Loucy (cell line): ENCODE measurements at regions not wholly inside any gene's neighbourhood (a gene's known extent, or its start where the extent isn't known, plus 50 kb on each side); places are given as distances from the start of the nearest gene placed in this dataset.

Experiments used
- H2AFZ ChIP-seq: fragments of 200-600 bp; sonication (generic); 2 replicates; pipeline ENCODE4 v1.6.0; 2016; ENCODE audit warnings: antibody characterized with exemption, mild to moderate bottlenecking, low read length, moderate library complexity
- H3F3A ChIP-seq: fragments of 200-600 bp; 2 replicates; pipeline ENCODE4 v1.6.0; 2016; ENCODE audit warnings: antibody characterized with exemption, low read depth, mild to moderate bottlenecking
- H3K27me3 ChIP-seq: fragments of 200-600 bp; sonication (generic); 2 replicates; pipeline ENCODE4 v1.6.1; 2014; ENCODE audit warnings: low read length, mild to moderate bottlenecking; ENCODE audit not compliant: insufficient read depth, poor library complexity, severe bottlenecking
- H3K36me3 ChIP-seq: fragments of 200-600 bp; sonication (generic); 2 replicates; pipeline ENCODE4 v1.6.1; 2016; ENCODE audit warnings: low read length; ENCODE audit not compliant: insufficient read depth
- H3K4me1 ChIP-seq: fragments of 200-600 bp; sonication (generic); 2 replicates; pipeline ENCODE4 v1.5.1; 2014; ENCODE audit warnings: low read length, mild to moderate bottlenecking; ENCODE audit not compliant: insufficient read depth, poor library complexity, severe bottlenecking
- H3K4me2 ChIP-seq: fragments of 200-600 bp; sonication (generic); 2 replicates; pipeline ENCODE4 v1.6.0; 2014; ENCODE audit warnings: antibody characterized with exemption, low read length, low read depth, mild to moderate bottlenecking; ENCODE audit not compliant: poor library complexity, severe bottlenecking
- H3K4me3 ChIP-seq: fragments of 200-600 bp; sonication (generic); 2 replicates; pipeline ENCODE4 v1.5.1; 2014; ENCODE audit warnings: low read length, mild to moderate bottlenecking, mixed read lengths; ENCODE audit not compliant: poor library complexity, severe bottlenecking
- H3K79me2 ChIP-seq: fragments of 200-600 bp; sonication (generic); 2 replicates; pipeline ENCODE4 v1.6.1; 2014; ENCODE audit warnings: low read length; ENCODE audit not compliant: insufficient read depth
- H3K9ac ChIP-seq: fragments of 200-600 bp; sonication (generic); 2 replicates; pipeline ENCODE4 v1.6.0; 2014; ENCODE audit warnings: mild to moderate bottlenecking, low read depth, low read length, moderate library complexity; ENCODE audit not compliant: poor library complexity, severe bottlenecking
- H3K9me2 ChIP-seq: fragments of 200-600 bp; sonication (generic); replicated peaks from 2 replicates; pipeline ENCODE4 v1.6.1; 2016; ENCODE audit warnings: low read depth, low read length, mixed read lengths
- H3K9me3 ChIP-seq: fragments of 200-600 bp; sonication (generic); 2 replicates; pipeline ENCODE4 v1.6.1; 2014; ENCODE audit warnings: mild to moderate bottlenecking, antibody characterized with exemption, low read length, low read depth; ENCODE audit not compliant: insufficient read depth
- H4K20me1 ChIP-seq: fragments of 200-600 bp; sonication (generic); 2 replicates; pipeline ENCODE4 v1.6.0; 2014; ENCODE audit warnings: antibody characterized with exemption, low read length, mild to moderate bottlenecking; ENCODE audit not compliant: insufficient read depth, poor library complexity, severe bottlenecking
- CTCF ChIP-seq: fragments of 200-600 bp; sonication (generic); conservative IDR thresholded peaks from 2 replicates; pipeline ENCODE4 v1.5.1; 2014; ENCODE audit warnings: mild to moderate bottlenecking, antibody characterized with exemption, low read length
- EZH2phosphoT487 ChIP-seq: fragments of 200-600 bp; IDR thresholded peaks from 2 replicates; pipeline ENCODE4 v1.6.1; 2018; ENCODE audit warnings: antibody characterized with exemption, mild to moderate bottlenecking, moderate library complexity, borderline replicate concordance

GRCh38 chr1:90386899-90387720 lies 330.0 kb downstream of the BARHL2 start:
- no peak overlapping the region for H3K4me2 ChIP-seq

GRCh38 chr1:90384193-90384592 lies 332.9 kb downstream of the BARHL2 start:
- H3K9me3 ChIP-seq = no peaks in the 10 kb centered on the region
- no peaks in the 10 kb centered on the region for H3K36me3 ChIP-seq
- H4K20me1 ChIP-seq = no peaks in the 10 kb centered on the region
- no peaks in the 10 kb centered on the region for H3K4me1 ChIP-seq
- H2AFZ ChIP-seq = no peak overlapping the region
- H3K4me2 ChIP-seq = no peak overlapping the region
- H3K4me3 ChIP-seq = no peak overlapping the region
- H3F3A ChIP-seq = no peaks in the 10 kb centered on the region
- TF ChIP-seq CTCF (no peak), EZH2phosphoT487 (no peak)
- H3K79me2 ChIP-seq = no peaks in the 10 kb centered on the region
- no peak overlapping the region for H3K9ac ChIP-seq
- no peaks in the 10 kb centered on the region for H3K27me3 ChIP-seq
- H3K9me2 ChIP-seq = no peaks in the 10 kb centered on the region

More at GRCh38 chr1:90386899-90387720, 330.0 kb downstream of the BARHL2 start:
- Histone ChIP-seq H3K36me3 (no peaks in the 10 kb centered on the region), H3K9me3 (no peaks in the 10 kb centered on the region), H4K20me1 (no peaks in the 10 kb centered on the region), H3K9ac (no peak overlapping the region), H3K4me3 (no peak overlapping the region), H3K79me2 (no peaks in the 10 kb centered on the region), H2AFZ (no peak overlapping the region), H3F3A (no peaks in the 10 kb centered on the region), H3K4me1 (no peaks in the 10 kb centered on the region), H3K9me2 (no peaks in the 10 kb centered on the region), H3K27me3 (no peaks in the 10 kb centered on the region)
- TF ChIP-seq CTCF = no peak
- TF ChIP-seq EZH2phosphoT487 = no peak

- no peaks in the 10 kb centered on the region for H3K79me2 ChIP-seq
- H3K4me1 ChIP-seq = no peaks in the 10 kb centered on the region
- H3K4me2 ChIP-seq = no peak overlapping the region
Measured at GRCh38 chr1:90382161-90382560, 334.9 kb downstream of the BARHL2 start.

More at GRCh38 chr1:90382161-90382560, 334.9 kb downstream of the BARHL2 start:
- H3K9me3 ChIP-seq = no peaks in the 10 kb centered on the region
- no peaks in the 10 kb centered on the region for H3F3A ChIP-seq
- no peak overlapping the region for H3K4me3 ChIP-seq
- no peak overlapping the region for H2AFZ ChIP-seq
- no peaks in the 10 kb centered on the region for H3K9me2 ChIP-seq
- H3K36me3 ChIP-seq = no peaks in the 10 kb centered on the region
- H3K27me3 ChIP-seq = no peaks in the 10 kb centered on the region
- no peak overlapping the region for H3K9ac ChIP-seq
- no peaks in the 10 kb centered on the region for H4K20me1 ChIP-seq
- no peak for TF ChIP-seq CTCF
- no peak for TF ChIP-seq EZH2phosphoT487
